HL-60 (cell line): ENCODE measurements at regions not wholly inside any gene's neighbourhood (a gene's known extent, or its start where the extent isn't known, plus 50 kb on each side); places are given as distances from the start of the nearest gene placed in this dataset.

Experiments
- GABPA ChIP-seq: IDR thresholded peaks from 2 replicates; pipeline ENCODE4 v1.6.1; 2012; ENCODE audit warnings: low read depth
- POLR2AphosphoS5 ChIP-seq: IDR thresholded peaks from 2 replicates; pipeline ENCODE4 v1.6.1; 2012; ENCODE audit warnings: low read depth
- TF ChIP-seq, protein P1 (sequence below): IDR thresholded peaks from one replicate; pipeline ENCODE4 v1.5.1; 2011; ENCODE audit warnings: low read length, control low read depth, inconsistent platforms; ENCODE audit not compliant: insufficient read depth

DNA sequence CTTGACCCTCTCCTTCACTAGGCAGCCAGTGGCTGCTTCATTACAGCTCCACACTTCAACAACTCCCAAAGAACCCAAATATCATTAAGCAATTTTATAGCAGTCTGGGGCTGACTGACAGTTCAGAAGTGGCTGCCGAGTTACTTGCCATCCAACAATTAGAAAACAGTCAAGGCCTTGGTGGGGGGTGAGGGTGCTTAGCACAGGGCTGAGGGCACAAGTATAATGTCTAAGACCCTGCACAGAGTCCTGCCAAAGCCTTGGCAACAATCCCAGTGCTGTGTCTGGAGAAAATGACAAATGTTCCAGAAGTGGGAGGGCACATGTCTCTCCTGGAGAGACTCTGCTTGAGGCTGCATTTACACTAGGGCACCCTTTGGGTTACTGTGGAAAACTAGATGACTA lies 71.1 kb downstream of the CXCL12 start:
- TF ChIP-seq, protein P1, sequence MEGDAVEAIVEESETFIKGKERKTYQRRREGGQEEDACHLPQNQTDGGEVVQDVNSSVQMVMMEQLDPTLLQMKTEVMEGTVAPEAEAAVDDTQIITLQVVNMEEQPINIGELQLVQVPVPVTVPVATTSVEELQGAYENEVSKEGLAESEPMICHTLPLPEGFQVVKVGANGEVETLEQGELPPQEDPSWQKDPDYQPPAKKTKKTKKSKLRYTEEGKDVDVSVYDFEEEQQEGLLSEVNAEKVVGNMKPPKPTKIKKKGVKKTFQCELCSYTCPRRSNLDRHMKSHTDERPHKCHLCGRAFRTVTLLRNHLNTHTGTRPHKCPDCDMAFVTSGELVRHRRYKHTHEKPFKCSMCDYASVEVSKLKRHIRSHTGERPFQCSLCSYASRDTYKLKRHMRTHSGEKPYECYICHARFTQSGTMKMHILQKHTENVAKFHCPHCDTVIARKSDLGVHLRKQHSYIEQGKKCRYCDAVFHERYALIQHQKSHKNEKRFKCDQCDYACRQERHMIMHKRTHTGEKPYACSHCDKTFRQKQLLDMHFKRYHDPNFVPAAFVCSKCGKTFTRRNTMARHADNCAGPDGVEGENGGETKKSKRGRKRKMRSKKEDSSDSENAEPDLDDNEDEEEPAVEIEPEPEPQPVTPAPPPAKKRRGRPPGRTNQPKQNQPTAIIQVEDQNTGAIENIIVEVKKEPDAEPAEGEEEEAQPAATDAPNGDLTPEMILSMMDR: no peak
- TF ChIP-seq POLR2AphosphoS5 (no peak), GABPA (no peak)
